Germinal center (tissue), 1 donor: ENCODE measurements at regions not wholly inside any gene's neighbourhood (a gene's known extent, or its start where the extent isn't known, plus 50 kb on each side); places are given as distances from the start of the nearest gene placed in this dataset.

ENCODE experiments used
- DNase-seq: peaks from one replicate; pipeline ENCODE4 v3.0.0; 2012; ENCODE audit warnings: mixed read lengths, low spot score

DNA sequence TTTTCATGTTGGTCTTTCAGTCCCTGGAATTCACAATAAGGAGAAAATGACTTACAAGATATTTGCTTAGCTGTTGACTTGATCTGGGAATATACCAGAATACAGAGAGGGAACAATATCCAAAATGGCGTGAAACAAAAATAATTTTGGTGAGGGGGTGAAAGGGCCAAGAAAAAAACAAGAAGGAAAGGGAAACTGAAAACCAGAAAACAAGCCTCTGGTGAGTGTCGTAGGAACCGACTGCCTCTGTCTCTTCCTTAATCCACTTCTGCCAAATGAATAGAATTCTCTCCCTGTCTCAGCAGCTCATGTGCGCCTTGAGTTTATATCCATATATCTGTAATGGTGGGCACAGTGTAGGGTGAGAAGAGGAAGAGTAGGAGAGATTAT lies 367.6 kb downstream of the ETS1 start:
- DNase-seq: no peak

DNA sequence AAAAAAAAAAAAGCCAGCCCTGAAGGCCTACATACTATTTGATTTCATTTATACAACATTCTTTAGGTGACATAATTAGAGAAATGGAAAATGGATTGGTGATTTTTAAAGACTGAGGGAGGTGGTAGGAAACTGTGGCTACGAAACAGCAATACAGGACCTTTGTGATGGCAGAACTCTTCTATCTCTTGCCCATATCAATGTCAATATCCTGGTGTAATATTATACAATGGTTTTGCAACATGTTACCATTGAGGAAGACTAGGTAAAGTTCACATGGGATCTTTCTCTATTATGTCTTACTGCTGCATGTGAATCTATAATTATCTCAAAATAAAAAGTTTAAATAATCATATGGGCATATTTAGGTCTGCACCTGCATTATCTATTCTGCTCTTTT lies 371.2 kb downstream of the ETS1 start:
- no peak for DNase-seq

DNA sequence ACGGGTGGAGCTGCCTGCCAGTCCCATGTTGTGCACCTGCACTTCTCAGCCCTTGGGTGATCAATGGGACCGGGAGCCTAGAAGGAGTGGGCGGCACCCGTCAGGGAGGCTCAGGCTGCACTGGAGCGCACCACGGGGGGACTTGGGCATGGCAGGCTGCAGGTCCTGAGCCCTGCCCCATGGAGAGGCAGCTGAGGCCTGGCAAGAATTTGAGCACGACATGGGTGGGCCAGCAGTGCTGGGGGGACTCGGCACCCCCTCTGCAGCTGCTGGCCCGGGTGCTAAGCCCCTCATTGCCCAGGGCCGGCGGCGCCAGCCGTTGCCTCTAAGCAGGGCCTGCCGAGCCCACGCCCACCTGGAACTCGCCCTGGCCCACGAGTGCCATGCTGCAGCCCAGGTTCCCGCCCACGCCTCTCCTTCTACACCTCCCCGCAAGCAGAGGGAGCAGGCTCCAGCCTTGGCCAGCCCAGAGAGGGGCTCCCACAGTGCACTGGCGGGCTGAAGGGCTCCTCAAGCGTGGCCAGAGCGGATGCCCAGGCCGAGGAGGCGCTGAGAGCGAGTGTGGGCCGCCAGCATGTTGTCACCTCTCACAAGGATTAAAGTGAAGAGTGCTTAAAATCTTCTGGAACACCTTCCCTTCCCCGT lies 372.0 kb downstream of the ETS1 start:
- DNase-seq: no peak

DNA sequence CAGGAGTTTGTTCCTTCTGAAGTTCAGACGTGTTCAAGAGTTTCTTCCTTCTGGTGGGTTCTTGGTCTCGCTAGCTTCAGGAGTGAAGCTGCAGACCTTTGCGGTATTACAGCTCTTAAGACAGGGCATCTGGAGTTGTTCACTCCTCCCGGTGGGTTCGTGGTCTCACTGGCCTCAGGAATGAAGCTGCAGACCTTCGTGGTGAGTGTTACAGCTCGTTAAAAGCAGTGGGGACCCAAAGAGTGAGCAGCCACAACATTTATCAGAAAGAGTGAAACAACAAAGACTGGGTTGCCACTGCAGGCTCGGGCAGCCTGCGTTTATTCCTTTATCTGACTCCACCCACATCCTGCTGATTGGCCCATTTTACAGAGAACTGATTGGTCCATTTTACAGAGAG lies 373.1 kb downstream of the ETS1 start:
- no peak for DNase-seq

DNA sequence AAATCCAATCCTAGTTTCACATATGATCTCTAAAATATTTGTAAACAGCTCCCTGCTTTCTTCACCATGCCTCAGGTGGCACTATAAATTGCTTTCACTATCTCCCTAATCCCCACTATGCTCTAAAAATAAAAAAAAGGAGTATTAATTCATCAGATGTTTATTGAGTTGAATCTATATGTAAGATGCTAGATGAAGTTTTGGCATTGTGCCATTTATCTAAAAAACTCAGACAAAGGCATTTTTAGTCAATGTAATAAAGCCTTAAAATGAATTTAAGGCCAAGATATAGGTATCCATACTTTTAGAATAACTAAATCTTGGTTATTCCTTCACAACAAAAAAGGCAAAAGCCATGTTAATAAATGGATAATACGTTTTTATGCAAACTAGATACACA lies 373.9 kb downstream of the ETS1 start:
- DNase-seq: no peak

DNA sequence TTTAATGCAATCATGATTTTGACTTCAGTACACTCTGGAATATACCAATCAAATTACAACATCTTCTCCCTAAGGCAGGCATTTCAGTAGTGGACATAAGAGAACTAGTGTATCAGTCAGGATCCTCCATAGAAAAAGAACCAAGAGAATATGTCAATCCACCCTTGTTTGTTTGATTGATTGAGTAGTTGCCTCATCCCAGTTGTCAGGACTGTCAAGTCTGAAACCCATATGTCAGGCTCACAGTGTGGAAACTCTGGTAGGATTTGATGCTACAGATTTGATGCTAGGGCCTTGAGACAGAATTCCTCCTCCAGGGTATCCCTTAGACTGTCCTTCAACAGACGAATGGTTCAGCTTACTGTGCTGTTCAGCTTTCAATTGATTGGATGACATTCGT lies 375.0 kb downstream of the ETS1 start:
- DNase-seq: no peak

DNA sequence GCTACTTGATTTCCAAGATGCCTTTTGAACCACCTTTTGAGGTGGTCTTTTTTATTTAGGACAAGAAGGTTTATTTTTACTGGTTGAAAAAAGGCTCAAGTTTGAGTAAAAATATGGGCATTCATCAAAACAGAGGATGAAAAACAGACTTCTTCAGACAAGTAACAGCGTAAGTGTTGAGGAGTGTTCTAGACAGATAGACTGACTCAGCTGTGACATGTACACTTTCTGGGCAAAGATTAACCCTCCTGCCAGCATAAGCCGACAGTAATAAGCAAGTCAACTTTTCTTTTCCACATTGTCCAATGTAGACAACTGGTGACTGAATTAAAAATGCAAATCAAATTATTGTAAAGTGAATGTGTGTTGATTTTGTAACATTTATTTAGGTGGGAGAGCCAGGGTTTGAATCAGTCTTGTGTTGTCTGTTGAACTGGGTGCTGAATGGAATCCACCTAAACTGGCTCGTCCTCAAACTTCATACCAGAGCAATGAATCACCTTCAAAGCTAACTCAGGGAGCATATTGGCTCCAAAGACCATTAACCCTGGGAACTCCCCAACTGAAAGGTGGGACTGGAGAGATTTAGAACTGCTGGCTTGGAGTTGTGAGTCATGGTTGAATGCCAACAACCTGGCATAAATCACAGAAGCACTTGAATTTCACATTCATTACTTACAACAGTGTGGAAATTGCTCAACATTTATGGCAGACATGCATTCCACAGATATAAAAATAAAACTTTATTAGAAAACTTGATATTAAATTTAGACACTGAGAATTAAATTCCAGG lies 377.0 kb downstream of the ETS1 start:
- DNase-seq: no peak

DNA sequence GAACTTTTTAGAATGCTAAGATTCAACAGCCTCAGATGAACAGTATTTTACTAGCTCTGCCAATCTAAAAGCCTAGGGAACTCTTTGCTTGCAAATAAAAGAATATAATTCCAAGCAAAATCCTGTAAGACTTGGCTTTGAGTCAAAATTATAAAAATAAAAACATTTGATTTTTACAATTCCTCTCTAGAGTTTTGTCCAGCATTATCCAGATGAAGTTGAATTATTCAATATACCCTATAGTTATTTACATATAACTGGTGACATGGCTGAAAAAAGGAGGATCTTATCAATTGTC lies 378.3 kb downstream of the ETS1 start:
- no peak for DNase-seq

DNA sequence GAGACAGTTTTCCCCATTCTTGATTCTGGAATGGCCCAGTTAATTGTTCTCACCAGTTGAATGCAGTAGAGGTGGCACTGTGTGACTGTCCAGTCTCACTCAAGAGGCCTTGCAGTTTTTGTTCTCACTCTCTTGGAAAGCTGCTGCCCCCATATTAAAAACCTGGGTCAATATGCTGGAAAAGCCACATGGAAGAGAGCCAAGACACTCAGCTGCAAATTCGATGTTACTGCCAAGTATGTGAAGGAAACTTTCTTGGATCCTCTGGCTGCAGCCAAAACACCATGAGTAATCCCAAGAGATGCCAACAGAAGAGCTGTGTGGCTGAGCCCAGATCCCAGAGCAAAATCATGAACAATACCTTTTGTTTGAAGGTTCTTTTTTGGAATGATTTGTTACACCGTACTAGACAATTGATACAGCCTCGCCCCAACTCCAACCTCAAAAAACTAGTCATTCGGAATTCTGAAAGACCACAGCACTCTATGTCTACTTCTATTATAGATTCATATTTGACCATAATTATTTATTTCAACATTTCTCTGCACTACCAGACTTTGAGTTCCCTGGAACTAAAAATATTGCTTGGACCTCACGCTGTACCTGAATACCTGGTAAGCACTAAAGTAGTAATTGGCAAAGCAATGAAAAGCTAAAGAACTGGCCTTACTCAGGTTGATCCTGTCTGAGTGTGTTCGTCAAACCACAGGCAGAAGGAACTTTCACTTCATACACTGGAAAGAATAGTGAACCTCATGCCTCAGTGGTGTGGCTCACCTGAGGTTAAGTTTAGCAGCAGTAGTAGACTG lies 378.8 kb downstream of the ETS1 start:
- DNase-seq: no peak

DNA sequence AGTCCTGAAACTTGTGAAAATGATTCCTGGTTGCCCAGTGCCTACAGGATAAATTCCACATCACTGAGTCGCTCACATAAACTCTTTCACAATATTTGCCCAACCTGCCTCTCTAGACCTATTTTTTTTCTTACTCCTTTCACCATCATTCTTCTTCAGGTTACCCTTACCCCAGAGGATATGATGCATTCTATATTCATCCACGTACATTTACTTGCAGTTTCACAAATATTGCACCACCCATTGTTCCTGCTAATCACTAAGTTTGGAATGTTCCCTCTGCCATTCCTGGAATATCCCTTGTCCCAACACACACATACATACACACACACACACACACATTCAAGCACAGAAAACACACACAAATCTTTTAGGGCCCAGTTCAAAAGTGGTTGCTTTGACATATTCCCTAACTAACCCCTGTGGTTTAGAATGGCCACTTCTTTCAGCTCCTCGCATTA lies 379.5 kb downstream of the ETS1 start:
- no peak for DNase-seq

DNA sequence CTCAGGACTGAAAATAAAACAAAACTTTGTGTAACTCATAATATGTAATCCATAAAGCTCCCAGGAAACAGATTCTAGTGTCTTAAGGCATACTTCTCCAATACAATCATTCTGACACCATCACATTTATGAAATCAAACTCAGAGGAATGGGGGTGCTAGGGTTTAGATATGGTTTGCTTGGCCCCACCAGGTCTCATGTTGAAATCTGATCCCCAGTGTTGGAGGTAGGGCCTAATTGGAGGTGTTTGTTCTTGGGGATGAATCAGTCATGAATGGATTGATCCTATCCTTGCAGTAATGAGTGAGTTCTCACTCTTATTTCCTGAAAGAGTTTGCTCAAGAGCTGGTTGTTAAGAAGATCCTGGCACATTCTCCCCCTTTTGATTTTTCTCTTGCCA lies 380.9 kb downstream of the ETS1 start:
- no peak for DNase-seq

DNA sequence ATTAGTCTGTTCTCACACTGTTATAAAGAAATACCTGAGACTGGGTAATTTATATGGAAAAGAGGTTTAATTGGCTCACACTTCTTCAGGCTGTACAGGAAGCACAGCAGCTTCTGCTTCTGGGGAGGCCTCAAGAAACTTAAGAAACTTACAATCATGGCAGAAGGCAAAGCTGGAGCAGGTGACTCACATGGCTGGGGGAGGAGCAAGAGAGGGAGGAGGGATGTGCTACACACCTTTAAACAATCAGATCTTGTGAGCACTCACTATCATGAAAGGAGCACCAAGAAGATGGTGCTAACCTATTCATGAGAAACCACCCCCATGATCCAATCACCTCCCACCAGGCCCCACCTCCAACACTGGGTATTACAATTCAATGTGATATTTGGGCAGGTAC lies 381.6 kb downstream of the ETS1 start:
- DNase-seq: no peak

DNA sequence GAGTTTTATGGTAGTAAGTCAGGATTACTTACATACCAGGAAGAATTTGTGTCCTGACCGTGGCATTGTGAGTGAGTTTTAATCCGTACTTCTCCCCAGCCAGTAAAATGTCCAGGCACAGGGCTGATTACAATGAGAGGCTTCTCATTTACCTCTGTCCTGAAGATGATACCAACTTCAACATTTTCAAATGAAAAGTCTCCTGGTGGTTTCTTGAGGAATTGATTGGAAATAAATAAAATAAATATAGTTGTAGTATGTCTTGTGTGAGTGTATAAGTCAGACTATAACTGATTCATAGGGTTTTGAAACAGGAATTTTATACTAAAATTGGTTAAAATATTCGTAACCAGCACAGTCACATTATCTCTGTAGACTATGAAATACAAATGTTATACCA lies 382.5 kb downstream of the ETS1 start:
- no peak for DNase-seq

DNA sequence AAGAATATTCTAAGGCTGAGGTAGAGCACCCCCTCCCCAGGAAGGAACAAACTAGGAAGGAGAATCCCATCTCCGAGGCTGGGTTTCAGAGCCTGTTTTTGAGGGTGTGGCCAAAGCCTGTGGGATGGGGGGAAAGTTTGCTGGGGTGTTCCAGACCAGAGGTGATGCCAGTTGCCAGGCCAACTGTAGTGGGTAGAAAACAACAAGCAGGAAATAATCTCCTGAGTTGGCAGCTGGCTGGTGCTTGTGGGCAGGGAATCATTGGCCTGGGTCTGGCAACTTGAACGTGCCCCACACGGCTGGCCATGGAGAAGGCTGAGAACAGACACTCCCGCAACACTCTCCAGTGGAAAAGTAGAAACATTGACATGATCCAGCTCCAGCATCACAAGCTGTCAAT lies 385.6 kb downstream of the ETS1 start:
- no peak for DNase-seq

DNA sequence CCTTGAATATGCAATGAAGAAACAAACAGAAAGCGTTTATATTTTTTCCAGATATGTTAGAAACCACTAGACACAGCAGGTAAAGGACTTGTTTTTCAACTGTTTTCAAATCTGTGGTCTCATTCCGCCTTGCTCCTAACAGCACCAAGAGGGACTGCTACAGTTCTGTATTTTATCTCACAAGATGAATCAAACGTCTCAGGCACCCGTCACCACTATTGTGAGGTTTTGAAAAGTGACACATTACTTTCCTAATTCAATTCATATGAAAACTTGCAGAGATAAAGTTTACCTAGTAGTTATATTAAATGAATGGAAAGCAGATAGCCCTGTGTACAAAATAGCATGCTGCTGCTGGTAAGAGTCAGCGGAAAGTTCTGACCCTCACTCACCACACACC lies 386.3 kb downstream of the ETS1 start:
- no peak for DNase-seq

DNA sequence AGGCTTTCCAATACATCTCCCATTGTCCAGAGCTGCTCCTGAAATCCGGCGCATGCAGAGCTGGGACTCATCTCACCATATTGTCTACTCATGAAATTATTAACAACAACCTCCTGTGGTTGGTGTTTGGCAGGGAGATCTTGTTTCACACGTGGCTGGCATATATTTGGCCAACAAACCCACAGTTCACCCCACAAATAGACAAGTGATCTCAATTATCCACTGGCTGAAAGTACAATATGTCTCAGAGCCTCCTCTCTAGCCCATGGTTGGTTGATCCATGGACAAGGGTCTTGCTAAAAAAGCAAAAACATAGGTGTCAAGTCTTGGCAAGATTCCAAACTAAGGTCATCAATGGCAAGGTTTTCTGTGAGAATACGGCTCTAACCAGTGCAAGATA lies 386.9 kb downstream of the ETS1 start:
- DNase-seq: no peak

DNA sequence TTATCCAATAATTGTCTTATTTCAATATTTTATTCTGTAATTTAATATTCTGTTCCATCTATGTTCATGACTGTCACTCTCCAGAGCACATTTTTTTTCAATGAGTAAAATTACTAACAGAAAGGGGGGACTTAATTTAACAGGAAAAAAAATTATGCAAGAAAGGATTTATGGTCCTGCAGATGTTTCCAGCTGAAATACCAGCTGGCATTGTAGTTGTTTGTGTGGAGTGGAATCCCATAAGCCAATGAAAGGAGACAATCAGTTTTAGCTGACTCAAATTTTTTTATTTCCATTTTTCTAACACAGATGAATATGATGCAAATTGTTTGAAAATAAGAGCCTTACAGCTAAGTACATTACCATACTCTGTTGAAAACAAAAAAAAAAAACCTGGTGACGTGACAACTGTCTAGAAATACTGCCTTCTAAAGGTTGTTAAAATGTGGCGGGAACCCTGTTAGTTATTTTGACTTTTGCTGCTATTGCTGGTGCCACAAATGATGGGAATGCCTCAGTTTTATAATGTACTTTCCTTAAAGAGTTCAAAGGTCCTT lies 389.1 kb downstream of the ETS1 start:
- DNase-seq: no peak

DNA sequence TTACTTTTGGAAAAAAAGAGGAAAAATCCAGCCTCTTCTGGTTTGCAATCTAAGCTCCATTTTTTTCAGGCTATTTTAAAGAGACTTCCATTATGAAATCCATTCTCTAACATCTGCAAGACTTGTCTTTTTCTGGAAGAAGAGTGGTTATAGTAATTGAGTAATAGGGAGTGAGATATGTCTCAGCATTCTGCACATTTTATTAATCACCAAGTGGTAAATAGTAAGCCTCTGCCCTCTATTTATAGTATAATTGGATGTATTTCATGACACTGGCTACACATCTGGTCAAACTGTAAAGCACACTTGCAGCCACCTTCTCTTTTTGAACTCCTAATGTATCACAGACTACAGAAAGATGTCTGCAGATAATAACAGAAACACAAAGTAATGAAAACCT lies 391.1 kb downstream of the ETS1 start:
- DNase-seq: no peak

DNA sequence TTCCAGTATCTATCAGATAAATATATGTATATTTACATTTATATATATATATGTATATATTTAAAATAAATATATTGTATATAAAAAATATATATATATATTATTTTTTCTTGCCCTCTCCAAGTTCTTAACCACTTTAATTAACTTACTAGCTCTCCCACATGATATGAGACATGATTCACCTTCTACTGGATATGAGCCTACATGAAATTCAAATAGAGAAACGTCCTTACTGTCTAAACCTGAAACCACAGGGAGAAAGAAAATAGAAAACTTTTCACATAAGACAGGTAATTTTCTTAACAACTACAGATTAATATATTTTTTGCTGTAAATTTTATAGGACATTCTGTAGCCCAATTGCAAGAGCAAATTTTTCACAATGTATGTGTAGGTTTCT lies 391.6 kb downstream of the ETS1 start:
- DNase-seq: no peak

DNA sequence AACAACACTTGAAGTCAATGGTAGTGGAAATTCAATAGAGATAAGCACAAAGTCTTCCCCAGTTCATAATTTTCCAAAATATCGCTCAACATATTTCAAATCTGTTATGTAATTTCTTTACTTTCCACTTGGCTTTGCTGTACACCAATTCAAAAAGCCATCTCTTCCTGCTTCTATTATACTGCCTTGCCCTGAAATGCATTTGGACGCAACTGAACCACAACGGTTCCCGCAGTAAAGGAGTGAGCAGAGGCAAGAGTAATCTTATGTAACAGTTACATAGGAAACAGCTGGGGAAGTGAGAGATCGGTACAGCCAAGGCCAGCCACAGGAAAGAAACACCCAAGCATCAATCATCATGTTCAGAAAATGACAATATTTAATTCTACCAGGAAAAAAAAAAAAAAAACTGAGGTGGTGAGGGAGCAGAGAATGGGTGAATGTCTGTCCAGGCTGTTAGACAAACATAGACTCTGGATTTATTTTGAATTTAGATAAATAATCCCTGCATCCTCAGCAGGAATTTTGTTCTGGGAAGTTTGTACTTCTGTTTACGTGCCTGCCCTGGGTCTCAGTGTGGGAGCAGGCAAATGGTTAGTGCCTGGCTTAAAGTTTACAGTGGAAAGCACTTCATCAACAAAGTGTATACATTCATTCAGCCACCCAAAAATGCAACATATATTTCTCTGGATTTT lies 392.2 kb downstream of the ETS1 start:
- DNase-seq: peak; percentile 23

DNA sequence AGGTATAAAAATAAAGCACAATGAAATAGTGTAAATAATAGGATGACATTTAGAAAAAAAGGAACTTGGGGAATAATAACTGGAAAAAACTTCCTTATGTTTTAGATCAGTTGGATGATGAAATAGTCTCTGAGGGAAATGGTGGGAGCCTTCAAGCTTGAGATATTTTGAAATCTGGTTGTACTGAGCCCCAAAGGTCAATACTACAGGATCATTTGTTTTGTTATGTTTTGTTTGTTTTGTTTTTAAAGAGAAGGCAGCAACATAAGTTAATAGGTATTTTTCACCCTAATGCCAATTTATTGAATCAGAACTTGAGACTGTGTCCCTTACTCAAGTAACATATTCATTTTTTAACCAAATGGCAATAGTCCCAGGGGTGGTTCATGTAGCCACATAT lies 393.1 kb downstream of the ETS1 start:
- no peak for DNase-seq

DNA sequence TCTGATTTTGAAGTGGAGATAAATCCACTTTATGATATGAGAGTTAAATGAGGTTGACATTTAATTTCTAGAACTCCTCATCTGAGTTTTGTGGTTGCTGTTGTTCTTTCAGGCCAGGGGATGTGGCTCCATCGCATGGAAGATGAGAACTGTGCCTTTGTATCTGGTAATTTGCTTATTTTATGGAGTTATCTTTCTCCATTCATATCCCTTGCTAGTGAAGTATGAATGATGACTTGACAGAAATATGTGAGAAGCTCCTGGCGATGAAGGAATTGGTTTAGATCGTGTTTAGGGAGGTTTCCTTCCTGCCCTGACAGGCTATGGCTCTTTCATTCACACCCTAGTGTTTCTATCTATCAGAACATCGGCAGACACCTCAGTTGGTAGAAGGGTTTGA lies 393.7 kb downstream of the ETS1 start:
- DNase-seq: no peak
